ENCODE measurements at regions not wholly inside any gene's neighbourhood (a gene's known extent, or its start where the extent isn't known, plus 50 kb on each side); places are given as distances from the start of the nearest gene placed in this dataset.

DNA sequence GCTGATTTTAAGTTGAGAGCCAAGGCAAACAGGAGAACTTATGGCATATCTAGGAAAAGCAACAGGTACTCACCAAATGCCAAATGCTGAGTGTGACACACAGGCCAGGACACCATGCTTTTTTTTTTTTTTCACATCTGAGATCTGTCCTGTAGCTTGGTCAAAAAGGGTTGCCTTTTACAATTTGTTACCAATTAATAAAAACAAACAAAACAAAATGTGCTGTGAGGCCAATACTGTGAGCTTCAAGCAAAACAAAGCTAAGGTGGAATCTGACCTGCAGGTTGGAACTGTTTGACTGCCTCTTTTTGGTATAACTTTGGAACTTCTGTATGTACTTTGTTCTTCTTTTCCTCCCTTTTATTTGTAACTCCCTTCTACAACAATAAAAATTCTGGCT, 548.5 kb upstream of the IGFBP7 start:
- no peak for DNase-seq

DNA sequence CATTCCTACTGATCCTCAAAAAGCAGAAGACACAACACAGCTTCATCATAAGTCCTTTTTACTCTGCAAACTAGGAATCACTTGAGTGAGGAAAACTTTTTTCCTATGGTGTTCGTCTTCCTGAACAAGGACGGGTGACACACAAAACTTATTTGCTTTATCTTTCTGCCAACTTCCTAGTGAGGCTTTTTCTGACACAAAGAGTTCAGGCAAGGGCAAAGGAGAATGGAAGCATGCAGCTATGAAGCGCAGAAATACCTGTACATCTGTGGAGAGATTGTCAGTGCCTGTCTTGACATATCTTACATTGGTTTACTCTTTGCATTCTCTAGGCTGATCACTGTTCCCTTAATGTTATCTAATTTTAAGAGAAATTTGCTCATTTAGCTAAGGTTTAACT, 548.0 kb upstream of the IGFBP7 start:
- no peak for DNase-seq

DNA sequence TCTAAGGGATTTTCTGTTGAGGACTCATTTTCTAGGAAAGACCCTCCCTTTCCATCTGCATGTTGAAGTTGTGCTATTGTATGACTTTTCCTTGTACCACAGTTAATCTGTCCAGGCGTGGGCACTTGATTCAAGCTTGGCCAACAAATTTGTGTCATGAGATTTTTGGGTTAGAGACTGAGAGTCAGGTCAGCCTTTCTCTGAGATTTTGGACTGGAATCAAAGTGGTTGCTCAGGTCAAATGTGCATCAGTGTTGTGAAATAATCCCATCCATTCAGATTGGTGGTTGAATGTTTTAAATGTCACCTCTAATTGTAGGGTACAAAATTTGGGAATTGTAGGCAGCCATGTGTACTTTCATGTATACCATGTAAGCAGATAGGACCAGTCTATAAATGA, 545.2 kb upstream of the IGFBP7 start:
- no peak for DNase-seq

DNA sequence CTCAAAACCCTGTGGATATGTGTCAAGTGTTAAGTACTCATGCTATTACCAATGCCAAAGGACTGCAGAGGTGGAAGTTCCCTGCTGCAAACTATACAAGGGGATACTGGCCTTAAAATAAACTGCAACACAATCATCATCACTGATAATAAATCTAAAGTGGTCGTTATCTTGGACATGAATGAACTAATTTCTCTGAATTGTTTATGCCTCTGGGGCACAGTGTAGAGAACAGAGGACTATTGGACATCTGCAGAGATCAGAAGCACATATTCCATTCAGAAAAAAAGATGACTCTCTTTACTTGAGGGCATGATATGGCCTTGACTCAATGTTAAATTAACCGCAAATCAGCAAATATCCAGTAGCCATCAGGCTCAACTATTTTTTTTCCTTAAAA, 542.6 kb upstream of the IGFBP7 start:
- DNase-seq, result no peak

DNA sequence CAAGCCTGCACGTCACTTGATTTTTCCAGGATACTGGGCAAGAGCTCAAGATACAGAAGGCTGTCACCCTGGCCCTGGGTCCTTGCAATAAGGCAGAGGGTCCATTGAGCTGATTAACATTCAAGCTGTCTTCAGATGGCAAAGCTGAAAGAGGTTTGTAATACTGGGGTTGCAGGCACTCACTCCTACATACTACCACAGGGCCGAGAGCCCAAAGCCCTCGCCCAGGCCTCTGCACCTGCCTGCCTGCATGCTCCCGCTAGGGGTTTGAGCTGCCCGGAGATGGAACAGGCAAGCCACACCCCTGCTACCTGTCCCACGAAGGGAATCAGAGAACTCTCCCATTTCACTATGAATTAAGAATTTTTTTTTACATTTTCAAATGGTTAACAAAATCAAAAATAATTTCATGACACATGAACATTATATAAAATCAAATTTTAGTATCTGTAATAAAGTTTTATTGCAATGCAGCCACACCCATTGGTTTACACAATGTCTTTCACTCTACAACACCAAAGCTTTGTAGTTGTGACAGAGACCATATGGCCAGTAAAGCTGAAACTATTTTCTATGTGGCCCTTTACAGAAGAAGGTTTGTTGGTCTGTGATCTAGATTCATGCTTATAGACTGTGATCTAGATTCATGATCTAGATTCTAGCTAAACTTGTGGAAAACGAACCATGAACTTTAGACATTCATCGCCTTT, 530.4 kb upstream of the IGFBP7 start:
- DNase-seq, result no peak

DNA sequence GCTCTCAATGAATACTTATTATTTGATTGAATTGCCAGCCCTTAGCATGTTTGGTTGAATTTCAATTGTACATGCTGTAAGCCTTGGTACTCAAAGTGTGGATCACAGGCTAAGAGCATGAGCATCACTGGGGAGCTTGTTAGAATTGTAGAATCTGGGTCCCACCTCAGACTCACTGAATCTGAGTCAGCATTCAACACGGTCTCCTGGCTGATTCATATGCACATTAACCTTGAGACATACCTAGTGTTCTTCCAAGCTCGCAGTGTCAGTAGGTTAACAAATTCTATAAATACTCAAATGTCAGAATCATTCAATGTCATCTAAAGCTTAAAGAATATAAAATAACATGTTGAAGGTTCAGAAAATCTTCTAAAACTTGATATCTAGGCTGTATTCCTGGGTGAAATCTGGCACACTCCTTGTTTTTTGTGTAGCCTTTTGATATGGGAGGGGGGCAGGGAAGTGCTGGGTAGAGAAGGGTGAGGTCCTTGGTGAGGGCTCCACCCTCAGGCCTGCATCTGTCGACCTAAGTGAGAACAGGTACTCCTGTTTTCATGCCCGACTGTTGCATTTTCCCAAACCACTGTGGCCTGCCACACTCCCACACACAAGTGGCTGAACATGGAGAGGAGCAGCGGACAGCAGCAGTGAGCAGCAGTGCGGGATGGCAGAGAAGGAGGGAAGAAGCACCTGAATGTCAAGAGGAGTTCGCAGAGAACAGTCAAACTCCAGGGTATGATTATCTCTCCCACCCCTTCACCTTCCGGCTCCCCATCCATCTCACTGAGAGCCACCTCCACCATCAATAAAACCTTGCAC, 529.6 kb upstream of the IGFBP7 start:
- no peak for DNase-seq

DNA sequence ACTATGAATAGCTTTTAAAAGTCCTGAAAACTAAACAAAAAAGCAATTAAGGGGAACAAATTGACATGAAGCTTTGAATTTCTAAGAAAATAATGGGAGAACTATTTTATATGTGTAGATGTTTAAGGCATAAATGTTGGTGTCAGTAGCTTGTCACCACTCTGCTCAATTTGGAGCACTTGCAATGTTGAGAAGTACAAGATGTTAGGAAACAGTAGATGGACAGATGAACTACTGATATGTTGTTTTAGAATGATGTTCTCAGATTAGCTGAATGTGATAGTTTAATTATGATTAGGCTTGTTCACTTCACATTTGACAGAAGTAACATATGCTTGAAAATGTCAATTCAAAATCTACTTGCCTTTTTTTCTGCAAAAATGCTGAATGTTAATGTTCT, 525.7 kb upstream of the IGFBP7 start:
- DNase-seq, result no peak

DNA sequence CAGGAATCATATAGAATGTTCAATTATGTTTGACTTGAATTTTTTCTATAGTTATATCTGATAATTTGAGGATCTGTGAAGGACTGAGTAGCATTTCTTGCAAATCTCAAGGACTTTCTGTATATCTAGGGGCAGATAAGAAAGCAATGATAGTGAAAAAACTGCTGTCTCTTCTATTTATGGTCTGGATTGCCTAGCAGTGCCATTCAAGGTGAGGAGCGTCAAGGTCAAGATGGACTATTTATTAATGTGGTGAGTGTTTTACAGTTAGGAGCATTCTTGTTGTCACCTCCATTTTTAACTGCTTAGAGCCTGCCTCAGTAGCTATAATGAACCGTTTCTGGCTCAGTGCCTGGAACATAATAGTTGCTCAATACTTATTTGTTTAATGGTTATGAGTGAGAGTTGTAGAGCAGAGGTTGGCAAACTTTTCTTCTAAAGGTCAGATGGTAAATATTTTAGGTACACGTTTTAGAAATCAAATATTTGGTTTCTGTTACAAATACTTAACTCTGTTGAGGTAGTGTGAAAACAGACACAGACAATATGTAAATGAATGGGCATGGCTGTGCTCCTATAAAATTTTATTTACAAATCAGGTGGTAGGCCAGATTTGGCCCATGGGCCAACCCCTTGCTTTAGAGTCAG, 523.2 kb upstream of the IGFBP7 start:
- no peak for DNase-seq

DNA sequence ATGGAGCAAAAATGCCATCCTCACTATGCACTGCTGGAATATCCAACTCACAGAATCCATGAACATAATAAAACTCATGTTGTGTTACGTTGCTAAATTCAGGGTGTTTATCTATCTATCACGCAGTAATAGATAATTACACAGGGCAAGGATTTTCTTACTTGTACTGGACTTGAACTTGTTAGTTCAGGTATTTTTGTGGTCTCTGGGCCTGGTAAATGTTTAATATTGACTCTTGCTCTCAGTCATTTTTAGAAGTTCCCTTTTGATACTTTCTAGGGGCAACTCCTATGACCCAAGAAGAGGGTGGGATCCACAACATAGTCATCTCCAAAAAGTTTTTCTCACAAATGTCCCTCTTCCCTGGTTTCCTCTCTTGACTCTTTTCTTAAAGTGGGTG, 522.4 kb upstream of the IGFBP7 start:
- no peak for DNase-seq

DNA sequence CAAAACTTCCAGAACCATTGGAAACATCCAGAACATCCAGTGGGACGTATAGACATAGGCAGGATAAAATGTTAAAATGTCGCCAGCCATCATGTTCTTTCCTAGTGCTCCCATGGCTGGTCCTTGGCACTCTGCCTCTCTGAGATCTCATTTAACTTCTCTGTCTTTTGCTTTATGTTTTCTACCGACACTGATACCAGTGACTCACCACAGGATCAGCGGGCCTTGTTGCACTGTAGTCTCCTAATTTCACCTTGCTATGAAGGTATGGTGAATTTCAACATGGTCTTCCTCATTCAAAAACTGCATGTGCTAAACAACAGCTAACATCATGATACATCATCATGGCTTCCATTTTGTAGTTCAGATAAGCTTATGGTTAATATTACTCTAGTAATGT, 521.0 kb upstream of the IGFBP7 start:
- DNase-seq, result no peak

DNA sequence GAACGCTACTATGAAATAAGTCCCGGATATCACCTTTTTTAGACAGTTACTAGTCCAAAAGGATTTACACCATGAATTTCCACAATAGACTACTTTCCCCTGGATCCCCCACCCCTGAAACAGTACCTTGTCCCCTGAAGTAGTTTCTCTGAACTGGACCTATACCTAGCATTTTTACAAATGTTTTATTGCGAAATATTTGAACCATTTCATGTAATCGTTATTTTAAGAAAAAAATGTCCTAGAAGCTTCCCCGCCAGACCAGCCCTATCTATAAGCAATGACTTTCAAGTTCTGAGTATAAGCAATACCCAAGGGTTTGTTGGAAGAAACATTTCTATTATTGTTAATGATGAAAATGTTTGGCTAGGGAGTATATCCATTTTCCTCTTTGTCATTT, 517.8 kb upstream of the IGFBP7 start:
- no peak for DNase-seq

DNA sequence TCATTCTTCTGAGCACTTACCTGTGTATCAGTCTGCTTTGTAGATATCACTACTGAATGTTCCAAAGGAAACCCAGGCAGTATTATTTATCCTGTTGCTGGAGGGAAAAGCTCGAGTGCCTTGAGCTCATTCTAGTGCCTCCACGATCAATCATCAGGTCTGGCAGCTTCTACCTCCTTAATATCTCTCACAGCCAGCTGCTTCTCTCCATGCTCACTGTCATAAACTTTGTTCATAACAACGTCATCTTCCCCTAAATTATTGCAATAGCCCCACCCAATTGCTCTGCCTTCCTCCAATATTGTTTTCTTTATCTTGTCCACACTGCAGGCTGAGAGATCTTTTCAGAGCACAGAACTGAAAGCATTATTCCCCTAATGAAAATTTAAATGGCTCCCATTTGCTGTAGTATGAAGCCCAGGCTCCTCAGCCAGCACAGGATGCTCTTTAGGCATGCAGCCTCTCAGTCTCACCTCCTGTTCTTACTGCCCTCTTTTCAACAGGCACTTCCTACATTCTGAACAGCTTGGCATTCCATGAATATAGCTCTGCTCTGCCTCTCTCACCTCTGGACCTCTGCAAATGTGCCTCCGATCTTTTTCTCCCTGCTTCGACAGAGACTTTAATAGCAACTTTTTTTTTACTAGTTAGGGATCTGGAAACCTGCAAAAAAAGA, 504.2 kb upstream of the IGFBP7 start:
- DNase-seq, result no peak

DNA sequence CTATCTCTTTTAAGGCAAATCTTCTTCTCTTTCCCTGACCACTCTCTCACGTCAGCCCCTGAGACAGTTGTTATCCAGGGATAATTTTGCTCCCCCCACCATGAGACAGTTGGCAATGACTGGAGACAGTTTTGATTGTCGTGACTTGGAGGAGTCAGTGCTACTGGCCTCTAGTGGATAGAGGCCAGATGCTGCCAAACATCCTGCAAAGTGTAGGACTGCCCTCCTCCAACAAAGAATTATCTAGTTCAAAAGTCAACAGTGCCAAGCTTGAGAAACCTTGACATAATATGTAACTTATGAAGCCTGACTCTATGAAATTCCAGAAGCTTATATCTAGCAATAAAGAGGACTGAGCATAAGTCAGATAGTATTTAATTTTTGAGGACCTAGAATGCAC, 502.1 kb upstream of the IGFBP7 start:
- DNase-seq, result no peak

DNA sequence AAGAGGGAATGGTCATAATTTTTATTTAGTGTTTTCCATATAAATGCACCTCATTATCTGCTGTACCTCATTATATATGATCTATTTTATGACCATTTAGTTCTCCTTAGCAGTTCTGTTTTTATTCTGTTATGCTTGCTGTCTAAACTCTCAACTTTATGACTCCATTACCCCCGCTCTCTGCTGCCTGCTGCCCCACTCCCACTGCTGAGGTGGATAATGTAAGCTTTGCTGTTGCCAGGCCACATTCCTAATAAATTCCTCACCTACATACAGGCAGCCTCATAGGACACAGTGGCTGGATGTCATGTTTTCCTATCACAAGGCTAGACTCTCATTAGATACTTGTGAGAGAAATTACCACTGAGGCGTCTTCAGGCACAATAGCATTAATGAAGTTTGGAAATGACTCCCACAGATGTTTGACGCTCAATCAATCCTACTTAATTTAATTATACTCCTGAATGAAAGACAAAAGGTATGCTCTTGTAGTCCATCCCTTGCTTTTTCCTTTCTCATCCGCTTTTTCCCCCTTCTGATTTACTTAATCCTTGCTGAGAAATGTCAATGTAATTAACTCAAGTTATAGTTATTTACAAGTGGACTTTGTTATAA, 497.5 kb upstream of the IGFBP7 start:
- DNase-seq, result no peak

DNA sequence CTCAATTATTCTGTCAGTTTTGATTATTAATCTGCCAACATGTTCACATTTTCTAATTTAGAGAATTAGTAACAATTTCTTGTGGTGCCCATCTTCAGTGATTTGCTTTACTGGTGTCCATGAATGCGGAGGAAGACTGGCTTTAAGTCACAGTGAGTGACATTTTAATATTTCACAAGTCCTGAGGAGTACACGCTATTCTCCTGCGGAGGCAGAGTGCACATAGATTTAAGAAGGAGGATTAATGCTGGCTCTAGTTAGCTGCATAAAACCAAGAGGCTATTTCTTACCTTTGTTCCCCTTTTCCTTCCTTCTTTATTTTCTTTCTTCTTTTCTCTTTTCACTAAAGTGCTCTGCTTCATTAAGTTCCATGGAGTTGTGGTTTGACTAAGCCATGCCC, 495.2 kb upstream of the IGFBP7 start:
- DNase-seq, result no peak

DNA sequence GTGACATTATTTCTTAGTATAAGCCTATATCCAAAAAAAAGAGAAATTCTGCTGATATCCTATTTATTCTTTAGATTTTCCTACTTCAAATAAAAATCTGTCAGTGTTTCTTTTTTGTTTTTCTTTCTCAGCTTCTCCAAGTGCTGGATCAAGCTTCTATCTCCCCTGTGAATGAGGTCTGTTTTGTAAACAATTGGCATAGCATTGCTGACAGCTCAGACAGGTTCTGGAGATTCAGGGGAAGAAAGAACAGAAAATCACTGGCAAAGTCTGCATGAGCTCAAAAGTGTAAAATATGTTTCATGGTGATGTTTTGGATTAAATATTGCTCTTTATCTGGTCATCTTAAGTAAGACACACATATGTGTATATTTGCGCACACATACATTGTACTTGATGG, 492.0 kb upstream of the IGFBP7 start:
- DNase-seq, result no peak

DNA sequence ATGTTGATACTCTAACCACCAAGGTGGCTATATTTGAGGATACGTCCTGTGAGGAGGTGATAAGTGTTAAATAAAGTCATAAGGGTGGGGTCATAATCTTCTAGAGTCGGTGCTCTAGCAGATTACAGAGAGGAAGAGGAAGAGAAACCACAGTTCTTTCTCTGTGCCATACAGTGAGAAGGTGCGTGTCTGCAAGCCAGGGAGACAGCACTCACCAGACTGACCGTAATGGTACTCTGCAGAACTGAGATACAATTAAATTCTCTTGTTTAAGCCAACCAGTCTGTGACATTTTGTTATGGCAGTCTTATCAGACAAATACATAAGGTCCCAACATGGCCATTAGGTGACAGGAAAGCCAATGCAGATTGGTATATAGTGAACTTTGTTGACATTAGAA, 480.9 kb upstream of the IGFBP7 start:
- no peak for DNase-seq

DNA sequence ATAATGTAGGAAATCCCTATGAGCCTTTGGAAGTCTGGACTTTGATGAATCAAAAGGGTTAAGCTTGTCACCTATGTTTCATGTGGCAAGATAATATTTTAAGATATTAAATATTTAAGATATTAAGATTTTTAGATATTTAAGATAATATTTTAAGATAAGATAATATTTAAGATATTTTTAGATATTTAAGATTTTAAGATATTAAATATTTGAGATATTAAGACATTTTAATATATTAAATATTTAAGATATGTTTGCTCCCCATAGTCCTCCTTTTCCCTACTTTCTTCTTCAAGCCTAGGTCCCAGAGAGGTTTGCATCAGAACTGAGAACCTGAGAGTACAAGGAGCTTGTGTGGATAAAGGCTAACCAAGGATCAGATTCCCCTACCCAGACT, 478.4 kb upstream of the IGFBP7 start:
- DNase-seq, result no peak

DNA sequence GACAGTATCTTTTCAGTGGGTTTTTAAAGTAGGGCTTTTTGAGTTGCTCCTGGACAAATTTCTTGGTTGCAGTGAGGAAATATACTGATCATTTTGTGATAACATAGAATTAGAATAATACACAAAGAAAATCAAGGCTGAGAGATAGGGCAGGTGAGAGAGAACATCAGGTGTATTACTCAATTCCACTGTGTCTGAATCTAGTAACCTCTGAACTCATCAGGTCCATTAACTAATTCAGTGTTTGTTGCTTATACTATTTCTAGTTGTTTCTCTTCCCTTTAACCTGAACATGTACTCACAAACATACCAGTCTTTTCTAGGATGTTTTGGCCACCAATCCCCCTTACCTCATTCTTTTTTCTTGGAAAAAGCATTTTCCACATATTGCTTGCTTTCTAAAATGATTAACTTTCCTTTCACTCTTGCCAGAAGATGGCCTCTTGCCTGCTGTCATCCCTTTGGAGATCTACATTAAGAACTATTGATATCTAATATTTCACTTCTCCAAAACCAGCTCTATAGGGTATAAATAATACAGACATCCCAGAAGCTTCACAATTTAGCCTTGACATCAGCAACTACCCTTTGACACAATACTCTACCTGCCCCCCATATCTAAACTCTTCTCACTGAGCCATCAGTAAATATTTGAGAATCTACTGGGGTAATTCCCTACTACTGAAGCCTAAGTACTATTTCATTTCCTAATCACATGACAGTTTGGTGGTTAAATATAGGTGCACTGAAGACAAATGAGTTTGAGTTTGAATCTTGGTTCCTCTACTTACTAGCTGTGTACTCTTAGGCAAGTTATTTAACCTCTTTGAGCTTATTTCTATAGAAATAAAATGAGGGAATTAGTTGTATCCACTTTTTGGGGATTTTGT, 470.8 kb upstream of the IGFBP7 start:
- no peak for DNase-seq

DNA sequence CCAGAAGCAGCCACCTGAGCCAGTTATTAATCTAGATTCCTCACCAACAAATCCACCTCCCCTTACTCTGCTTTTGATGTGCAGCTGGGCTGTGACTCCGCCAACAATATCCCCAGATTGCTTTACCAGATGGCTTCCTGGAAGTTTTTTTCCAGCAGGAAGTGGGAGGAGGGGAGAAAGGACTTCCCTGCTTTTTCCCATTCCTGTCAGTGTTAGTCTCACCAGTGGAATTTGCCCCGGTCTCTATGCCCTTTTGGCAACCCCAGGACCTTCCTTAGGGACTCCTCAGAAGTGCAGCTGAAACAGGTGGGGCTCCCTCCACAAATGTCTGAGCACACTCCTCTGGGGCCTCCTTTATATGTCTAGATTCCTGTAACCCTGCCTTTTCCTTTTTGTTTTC, 465.2 kb upstream of the IGFBP7 start:
- DNase-seq, result no peak

DNA sequence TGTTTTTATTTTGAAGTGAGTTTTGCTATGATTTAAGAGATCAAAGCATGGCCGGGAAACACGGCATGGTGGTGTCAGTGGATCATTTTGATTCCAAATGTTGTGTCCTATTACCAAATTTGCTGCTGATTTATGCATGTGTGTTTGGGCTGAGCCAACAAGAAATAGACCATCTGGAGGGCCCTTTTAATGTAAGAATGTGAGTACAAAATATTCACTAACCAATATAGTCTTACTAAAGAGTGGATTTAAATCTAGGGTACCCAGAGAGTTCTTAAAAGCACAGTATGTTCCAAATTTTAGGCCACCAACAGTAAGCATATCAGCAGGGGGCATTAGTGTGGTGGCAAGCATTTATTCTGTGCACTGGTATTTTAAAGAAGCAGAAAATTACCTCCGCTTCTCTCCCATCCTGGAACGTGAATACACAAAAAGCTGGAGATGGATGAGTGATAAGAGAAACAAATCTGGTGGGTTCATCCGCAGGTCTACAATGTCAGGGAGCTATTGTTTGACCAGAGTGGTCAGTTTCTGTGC, 444.4 kb upstream of the IGFBP7 start:
- DNase-seq, result no peak

DNA sequence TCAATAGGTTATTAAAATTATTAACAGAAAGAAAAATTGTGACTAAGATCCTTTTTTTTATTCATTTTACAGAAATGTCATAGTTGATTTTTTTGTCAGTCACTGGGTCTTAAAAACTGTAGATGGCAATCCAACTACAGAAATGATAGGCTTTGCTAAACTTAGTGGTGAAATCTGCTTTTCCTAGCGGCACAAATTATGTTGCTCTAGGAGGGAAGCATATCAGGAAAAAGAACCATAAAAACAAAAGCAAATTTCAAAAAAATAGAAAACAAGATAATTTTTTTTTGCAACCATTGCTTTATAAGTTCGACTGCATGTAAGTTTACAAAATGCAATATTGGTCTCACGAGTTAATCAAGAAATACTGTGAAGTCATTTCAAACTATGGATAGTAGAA, 443.5 kb upstream of the IGFBP7 start:
- no peak for DNase-seq
